CD4-positive, CD25-positive, alpha-beta regulatory T cell (primary cell): ENCODE measurements at regions not wholly inside any gene's neighbourhood (a gene's known extent, or its start where the extent isn't known, plus 50 kb on each side); places are given as distances from the start of the nearest gene placed in this dataset.

Experiments used
- ATAC-seq, 2 donors: fragments of 150-1000 bp; cut with Tn5 transposase; one replicate each; pipeline ENCODE4 v1.10.0; 2021; ENCODE audit warnings: low read depth in 2 of 2, moderate number of reproducible peaks in 2 of 2, moderate library complexity in 1 of 2
- DNase-seq, 3 donors: peaks; one replicate each; pipeline versions ENCODE4 v3.0.0 to v3.0.0-alpha.2; 2012 to 2022; ENCODE audit warnings: mixed read lengths in 1 of 3
- H3K27ac ChIP-seq: one replicate; pipeline ENCODE4 v1.7.0; 2013; ENCODE audit warnings: mild to moderate bottlenecking, low read length; ENCODE audit not compliant: insufficient read depth, poor library complexity, severe bottlenecking
- H3K27me3 ChIP-seq: one replicate; pipeline ENCODE4 v1.7.0; 2013; ENCODE audit warnings: low read length; ENCODE audit not compliant: control insufficient read depth, insufficient read depth
- H3K36me3 ChIP-seq: one replicate; pipeline ENCODE4 v1.7.0; 2013; ENCODE audit warnings: mild to moderate bottlenecking, low read length, moderate library complexity; ENCODE audit not compliant: control insufficient read depth, insufficient read depth
- H3K4me1 ChIP-seq: 2 replicates; pipeline ENCODE4 v1.7.0; 2013; ENCODE audit warnings: mild to moderate bottlenecking, low read length; ENCODE audit not compliant: insufficient read depth, control insufficient read depth, poor library complexity, severe bottlenecking
- H3K4me3 ChIP-seq: one replicate; pipeline ENCODE4 v1.7.0; 2013; ENCODE audit warnings: low read depth, mild to moderate bottlenecking, low read length, moderate library complexity
- H3K9me3 ChIP-seq, 2 experiments: 1 replicate in 1 of 2; 2 replicates in 1 of 2; pipeline ENCODE4 v1.7.0; 2013; ENCODE audit warnings: low read length in 2 of 2, mild to moderate bottlenecking in 1 of 2, moderate library complexity in 1 of 2; ENCODE audit not compliant: control insufficient read depth in 2 of 2
- H3K27ac Mint-ChIP-seq, 3 donors: one replicate each; pipeline ENCODE4 v1.8.0; 2020 to 2022; ENCODE audit warnings: mild to moderate bottlenecking in 3 of 3, mixed read lengths in 3 of 3, moderate library complexity in 2 of 3
- H3K27me3 Mint-ChIP-seq: one replicate; pipeline ENCODE4 v1.8.0; 2022; ENCODE audit warnings: mild to moderate bottlenecking, mixed read lengths
- H3K36me3 Mint-ChIP-seq: one replicate; pipeline ENCODE4 v1.8.0; 2020; ENCODE audit warnings: mixed read lengths
- H3K4me1 Mint-ChIP-seq, 4 donors: one replicate each; pipeline ENCODE4 v1.8.0; 2020 to 2022; ENCODE audit warnings: mixed read lengths in 4 of 4, mild to moderate bottlenecking in 1 of 4
- H3K4me3 Mint-ChIP-seq, 4 donors: one replicate each; pipeline ENCODE4 v1.8.0; 2020 to 2022; ENCODE audit warnings: mild to moderate bottlenecking in 4 of 4, mixed read lengths in 4 of 4, moderate library complexity in 3 of 4
- H3K9me3 Mint-ChIP-seq, 7 donors: one replicate each; pipeline ENCODE4 v1.8.0; 2020 to 2022; ENCODE audit warnings: mixed read lengths in 7 of 7, mild to moderate bottlenecking in 3 of 7, moderate library complexity in 2 of 7

GRCh38 chr11:134610116-134610910 is 198.3 kb upstream of the B3GAT1 start:
- peaks cover 12% of the 10 kb centered on the region for H3K27me3 Mint-ChIP-seq
- peaks cover 0 to 4% (median 1%) of the 10 kb centered on the region in 7 donors for H3K9me3 Mint-ChIP-seq
- Histone ChIP-seq H3K9me3 (no peaks in the 10 kb centered on the region), H3K27me3 (no peaks in the 10 kb centered on the region), H3K4me1 (no peaks in the 10 kb centered on the region), H3K27ac (no peak overlapping the region), H3K36me3 (no peaks in the 10 kb centered on the region), H3K4me3 (no peak overlapping the region)
- DNase-seq (no peak), ATAC-seq (no peak)
- H3K27ac Mint-ChIP-seq: no peak overlapping the region
- H3K4me1 Mint-ChIP-seq: no peaks in the 10 kb centered on the region
- no peak overlapping the region for H3K4me3 Mint-ChIP-seq
- no peaks in the 10 kb centered on the region for H3K36me3 Mint-ChIP-seq

GRCh38 chr11:134609361-134610115 is 197.5 kb upstream of the B3GAT1 start:
- Histone ChIP-seq H3K4me1 (no peaks in the 10 kb centered on the region), H3K27ac (no peak overlapping the region), H3K27me3 (no peaks in the 10 kb centered on the region), H3K36me3 (no peaks in the 10 kb centered on the region), H3K9me3 (no peaks in the 10 kb centered on the region), H3K4me3 (no peak overlapping the region)
- no peak overlapping the region for H3K27ac Mint-ChIP-seq
- H3K36me3 Mint-ChIP-seq: no peaks in the 10 kb centered on the region
- H3K4me3 Mint-ChIP-seq: no peak overlapping the region
- ATAC-seq (no peak), DNase-seq (no peak)
- H3K4me1 Mint-ChIP-seq: no peaks in the 10 kb centered on the region
- peaks cover 13% of the 10 kb centered on the region for H3K27me3 Mint-ChIP-seq
- H3K9me3 Mint-ChIP-seq: peaks cover 0 to 4% (median 1%) of the 10 kb centered on the region in 7 donors

- ATAC-seq: no peak
- DNase-seq: no peak
- Mint-ChIP-seq H3K4me3 (no peak overlapping the region), H3K27ac (no peak overlapping the region), H3K9me3 (peaks cover 0 to 4% (median 1%) of the 10 kb centered on the region in 7 donors), H3K4me1 (no peaks in the 10 kb centered on the region), H3K27me3 (peaks cover 13% of the 10 kb centered on the region), H3K36me3 (no peaks in the 10 kb centered on the region)
- H3K27ac ChIP-seq: no peak overlapping the region
- H3K4me1 ChIP-seq: no peaks in the 10 kb centered on the region
- no peaks in the 10 kb centered on the region for H3K9me3 ChIP-seq
- no peaks in the 10 kb centered on the region for H3K36me3 ChIP-seq
- no peak overlapping the region for H3K4me3 ChIP-seq
- no peaks in the 10 kb centered on the region for H3K27me3 ChIP-seq
These were observed 196.1 kb upstream of the B3GAT1 start for GRCh38 chr11:134607963-134608750.

GRCh38 chr11:134606251-134606650 is 194.2 kb upstream of the B3GAT1 start:
- no peaks in the 10 kb centered on the region for H3K9me3 ChIP-seq
- no peaks in the 10 kb centered on the region for H3K4me1 ChIP-seq
- H3K27me3 ChIP-seq: peaks cover 7% of the 10 kb centered on the region
- Mint-ChIP-seq H3K4me1 (no peaks in the 10 kb centered on the region), H3K27ac (no peak overlapping the region), H3K9me3 (peaks cover 0 to 4% (median 1%) of the 10 kb centered on the region in 7 donors), H3K36me3 (no peaks in the 10 kb centered on the region), H3K27me3 (peaks cover 14% of the 10 kb centered on the region), H3K4me3 (no peak overlapping the region)
- no peak overlapping the region for H3K4me3 ChIP-seq
- no peak overlapping the region for H3K27ac ChIP-seq
- no peak for DNase-seq
- no peak for ATAC-seq
- no peaks in the 10 kb centered on the region for H3K36me3 ChIP-seq

- Mint-ChIP-seq H3K4me3 (no peak overlapping the region), H3K27me3 (peaks cover 18% of the 10 kb centered on the region), H3K27ac (no peak overlapping the region), H3K36me3 (no peaks in the 10 kb centered on the region), H3K4me1 (no peaks in the 10 kb centered on the region), H3K9me3 (peaks cover 0 to 4% (median 1%) of the 10 kb centered on the region in 7 donors)
- DNase-seq (no peak), ATAC-seq (no peak)
- H3K27me3 ChIP-seq: peaks cover 7% of the 10 kb centered on the region
- H3K4me1 ChIP-seq: no peaks in the 10 kb centered on the region
- no peaks in the 10 kb centered on the region for H3K36me3 ChIP-seq
- no peaks in the 10 kb centered on the region for H3K9me3 ChIP-seq
- H3K4me3 ChIP-seq: no peak overlapping the region
- no peak overlapping the region for H3K27ac ChIP-seq
These were observed 192.8 kb upstream of the B3GAT1 start for GRCh38 chr11:134604886-134605285.

GRCh38 chr11:134599299-134599771 is 187.3 kb upstream of the B3GAT1 start:
- no peak for DNase-seq
- H3K9me3 Mint-ChIP-seq: no peaks in the 10 kb centered on the region
- ATAC-seq: no peak
- Histone ChIP-seq H3K4me1 (no peaks in the 10 kb centered on the region), H3K27ac (no peak overlapping the region), H3K27me3 (peaks cover 10% of the 10 kb centered on the region), H3K4me3 (no peak overlapping the region), H3K36me3 (no peaks in the 10 kb centered on the region), H3K9me3 (no peaks in the 10 kb centered on the region)
- H3K4me3 Mint-ChIP-seq: no peak overlapping the region
- no peaks in the 10 kb centered on the region for H3K36me3 Mint-ChIP-seq
- H3K27ac Mint-ChIP-seq: no peak overlapping the region
- peaks cover 13% of the 10 kb centered on the region for H3K27me3 Mint-ChIP-seq
- H3K4me1 Mint-ChIP-seq: no peaks in the 10 kb centered on the region

- Histone ChIP-seq H3K4me3 (no peak overlapping the region), H3K4me1 (no peaks in the 10 kb centered on the region), H3K27me3 (peaks cover 12% of the 10 kb centered on the region), H3K36me3 (no peaks in the 10 kb centered on the region), H3K9me3 (no peaks in the 10 kb centered on the region), H3K27ac (no peak overlapping the region)
- no peak for DNase-seq
- Mint-ChIP-seq H3K27me3 (peaks cover 19% of the 10 kb centered on the region), H3K4me1 (no peaks in the 10 kb centered on the region), H3K27ac (no peak overlapping the region), H3K9me3 (no peaks in the 10 kb centered on the region), H3K36me3 (no peaks in the 10 kb centered on the region), H3K4me3 (no peak overlapping the region)
- ATAC-seq: no peak
These were observed 186.3 kb upstream of the B3GAT1 start for GRCh38 chr11:134598368-134598767.
